Dermis microvascular lymphatic vessel endothelial cell (primary cell): ENCODE measurements at regions not wholly inside any gene's neighbourhood (a gene's known extent, or its start where the extent isn't known, plus 50 kb on each side); places are given as distances from the start of the nearest gene placed in this dataset.
A peak's percentile ranks its signal among the peaks of the same experiment; 100 is the strongest.

Experiments used
- DNase-seq, 2 donors: peaks; one replicate each; pipeline versions ENCODE4 v3.0.0 to v3.0.0-alpha.2; 2010; ENCODE audit warnings: low read depth in 2 of 2

DNA sequence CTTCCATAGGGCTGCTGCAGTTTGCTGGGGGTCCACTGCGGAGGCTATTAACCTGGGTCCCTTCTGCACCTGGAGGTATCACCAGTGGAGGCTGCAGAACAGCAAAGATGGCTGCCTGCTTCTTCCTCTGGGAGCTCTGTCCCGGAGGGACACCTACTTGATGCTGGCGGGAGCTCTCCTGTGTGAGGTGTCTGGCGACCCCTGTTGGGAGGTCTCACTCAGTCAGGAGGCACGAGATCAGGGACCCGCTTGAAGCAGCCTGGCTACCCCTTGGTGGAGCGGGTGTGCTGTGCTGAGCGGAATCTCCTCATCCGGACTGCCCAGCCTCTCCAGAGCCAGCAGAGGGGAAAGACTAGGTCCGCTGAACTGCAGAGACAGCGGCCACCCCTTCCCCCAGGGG is 56.0 kb upstream of the CTXND1 start:
- no peak for DNase-seq

DNA sequence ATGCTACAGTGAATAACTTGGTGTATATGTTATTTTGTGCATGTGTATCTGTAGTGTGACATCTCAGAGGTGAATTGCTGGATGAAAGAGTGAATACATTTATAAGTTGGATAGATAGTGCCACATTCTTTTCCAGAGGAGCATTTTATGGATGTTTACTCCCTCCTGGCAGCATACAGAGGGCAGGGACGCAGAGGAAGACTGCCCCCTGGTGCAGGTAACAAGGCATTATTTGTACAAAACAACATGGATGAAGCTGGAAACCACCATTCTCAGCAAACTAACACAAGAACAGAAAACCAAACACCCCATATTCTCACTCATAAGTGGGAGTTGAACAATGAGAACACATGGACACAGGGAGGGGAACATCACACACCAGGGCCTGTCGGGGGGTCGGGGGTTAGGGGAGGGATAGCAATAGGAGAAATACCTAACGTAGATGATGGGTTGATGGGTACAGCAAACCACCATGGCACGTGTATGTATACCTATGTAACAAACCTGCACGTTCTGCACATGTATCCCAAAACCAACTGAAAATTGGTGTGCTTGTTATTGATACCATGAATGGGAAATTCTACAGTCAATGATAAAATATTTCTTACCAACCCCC is 57.9 kb upstream of the CTXND1 start:
- peak in 1 of 2 donors; percentile 25 for DNase-seq

DNA sequence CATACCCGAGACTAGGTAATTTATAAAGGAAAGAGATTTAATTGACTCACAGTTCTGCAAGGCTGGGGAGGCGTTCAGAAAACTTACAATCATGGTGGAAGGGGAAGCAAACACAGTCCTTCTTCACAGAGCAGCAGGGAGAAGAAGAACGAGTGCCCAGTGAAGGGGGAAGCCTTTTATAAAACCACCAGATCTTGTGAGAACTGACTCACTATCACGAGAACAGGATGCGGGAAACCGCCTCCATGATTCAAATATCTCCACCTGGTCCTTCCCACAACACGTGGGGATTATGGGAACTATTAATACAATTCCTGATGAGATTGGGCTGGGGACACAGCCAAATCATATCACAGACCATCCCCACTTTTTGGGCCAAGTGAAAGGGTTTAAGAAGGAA is 58.8 kb upstream of the CTXND1 start:
- no peak for DNase-seq

DNA sequence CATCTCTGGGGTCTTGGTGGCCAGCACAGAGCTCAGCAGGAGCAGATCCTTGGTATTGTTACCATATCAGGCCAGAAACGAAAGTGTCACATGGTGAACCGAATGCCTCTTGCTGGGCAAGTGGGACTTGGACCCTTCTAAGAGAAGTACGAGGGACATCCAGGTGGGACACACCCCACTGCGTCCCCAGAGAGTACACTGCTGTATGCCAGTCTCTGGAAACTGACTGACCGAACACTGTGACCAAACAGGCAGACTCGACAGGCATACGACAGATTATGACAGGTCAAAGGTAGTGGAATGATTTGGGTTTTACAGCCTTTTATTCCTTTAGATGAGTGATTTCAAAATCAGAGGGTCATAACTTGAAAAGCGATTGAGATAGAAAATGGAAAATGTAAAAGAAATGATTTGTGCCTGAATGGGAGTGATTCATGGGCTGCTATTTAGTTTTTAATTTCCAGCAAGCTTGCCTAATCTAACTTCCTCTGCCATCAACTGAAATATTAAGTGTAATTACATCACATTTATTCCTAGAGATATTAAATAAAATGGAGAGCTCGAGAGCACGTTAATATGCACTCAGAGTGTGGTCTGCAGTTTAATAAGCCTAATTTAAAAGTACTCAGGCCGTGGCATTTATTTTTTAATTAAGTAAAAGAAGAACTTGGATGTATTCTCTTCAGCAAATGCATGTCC is 63.4 kb upstream of the CTXND1 start:
- DNase-seq: no peak

DNA sequence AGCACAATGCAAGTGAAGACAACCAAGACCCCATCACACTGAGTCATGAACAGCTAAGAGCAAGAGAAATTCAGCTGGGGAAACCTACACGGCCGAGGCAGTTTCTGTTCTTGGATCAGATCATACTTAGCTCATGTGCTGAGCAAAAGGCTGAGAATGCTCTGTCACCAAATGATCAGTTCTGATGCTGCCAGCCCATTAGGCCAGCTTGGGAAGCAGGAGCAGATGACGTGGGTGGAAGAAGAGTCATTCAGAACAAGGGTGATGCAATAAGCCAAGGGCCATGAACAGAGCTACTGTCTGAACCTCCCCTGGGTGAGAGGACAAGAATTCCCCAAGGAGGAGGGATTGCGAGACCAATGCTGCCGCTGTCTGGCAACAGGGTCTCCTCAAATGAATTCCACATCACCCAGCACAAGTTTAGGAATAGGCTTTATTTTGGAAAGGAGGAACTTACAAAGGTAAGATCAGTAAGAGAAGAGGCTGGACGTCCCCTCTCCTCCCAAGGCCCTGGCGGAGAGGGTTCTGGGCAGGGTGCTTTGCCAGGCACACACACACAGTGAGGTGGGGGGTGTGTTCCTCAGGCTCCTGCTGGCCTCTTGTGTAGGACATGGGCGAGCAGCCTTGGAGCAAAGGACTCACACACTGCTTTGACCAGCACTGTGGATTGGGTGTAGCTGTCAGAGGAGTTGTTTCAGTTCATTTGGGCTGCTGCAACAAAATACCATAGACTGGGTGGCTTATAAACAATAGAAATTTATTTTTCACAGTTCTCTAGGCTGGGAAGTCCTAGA is 65.6 kb upstream of the CTXND1 start:
- DNase-seq: no peak

DNA sequence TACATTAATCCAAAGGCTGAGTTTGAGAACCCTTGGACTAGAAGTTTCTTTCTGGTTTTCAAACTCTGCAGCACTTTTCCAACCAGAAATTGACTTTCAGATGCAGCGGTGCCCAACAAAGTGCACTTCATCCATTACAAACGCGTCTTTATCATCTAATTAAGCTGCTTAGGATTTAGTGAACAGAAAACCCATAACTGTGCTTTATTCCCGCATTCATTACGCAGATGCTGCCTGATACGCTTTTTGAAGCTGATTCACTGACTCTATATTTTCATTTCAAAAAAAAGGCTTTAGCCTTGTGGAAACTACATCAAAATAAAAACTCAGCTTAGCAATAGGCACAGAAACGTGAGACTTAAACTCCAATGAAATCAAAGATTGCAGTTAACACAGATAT is 69.8 kb upstream of the CTXND1 start:
- DNase-seq: no peak

DNA sequence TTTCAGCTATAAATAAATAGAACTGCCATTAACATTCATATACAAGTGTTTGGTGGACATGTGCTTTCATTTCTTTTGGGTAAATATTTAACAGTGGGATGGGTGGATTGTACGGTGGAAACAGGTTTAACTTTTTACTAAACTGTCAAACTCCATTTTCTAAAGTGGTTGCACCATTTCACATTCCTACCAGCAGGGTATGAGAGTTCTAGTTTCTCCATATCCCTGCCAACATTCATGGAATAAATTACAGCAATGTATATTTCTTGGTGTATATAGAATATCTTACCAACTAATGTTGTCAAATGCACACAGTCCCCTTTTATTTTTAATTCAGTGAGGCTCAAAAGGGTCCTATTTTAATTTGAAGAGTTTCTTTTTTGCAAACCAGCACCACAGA is 71.3 kb upstream of the CTXND1 start:
- no peak for DNase-seq

DNA sequence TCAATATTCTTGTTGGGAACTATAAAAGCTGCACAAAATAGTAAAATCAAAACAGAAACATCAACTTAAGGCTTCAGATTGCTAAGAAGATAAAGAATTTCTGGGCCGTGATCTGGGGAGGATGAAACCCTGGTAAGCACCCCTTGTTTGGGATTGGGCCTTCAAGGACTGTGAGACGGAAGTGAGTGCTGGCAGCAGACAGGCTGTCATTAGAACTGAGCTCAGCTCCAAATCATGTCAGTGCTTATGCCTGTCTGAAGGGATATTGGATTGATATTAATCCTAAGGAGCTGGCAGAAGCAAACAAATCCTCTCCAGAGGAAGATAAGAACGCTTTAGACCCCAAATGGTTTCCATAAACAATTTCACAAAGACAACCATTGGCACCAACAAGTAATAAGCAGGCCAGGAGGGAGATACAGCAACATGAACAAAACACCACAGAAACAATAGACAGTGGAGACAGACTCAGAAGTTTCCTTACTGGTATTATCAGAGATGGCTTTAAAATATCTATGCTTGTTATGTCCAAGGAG is 72.6 kb upstream of the CTXND1 start:
- DNase-seq: no peak

DNA sequence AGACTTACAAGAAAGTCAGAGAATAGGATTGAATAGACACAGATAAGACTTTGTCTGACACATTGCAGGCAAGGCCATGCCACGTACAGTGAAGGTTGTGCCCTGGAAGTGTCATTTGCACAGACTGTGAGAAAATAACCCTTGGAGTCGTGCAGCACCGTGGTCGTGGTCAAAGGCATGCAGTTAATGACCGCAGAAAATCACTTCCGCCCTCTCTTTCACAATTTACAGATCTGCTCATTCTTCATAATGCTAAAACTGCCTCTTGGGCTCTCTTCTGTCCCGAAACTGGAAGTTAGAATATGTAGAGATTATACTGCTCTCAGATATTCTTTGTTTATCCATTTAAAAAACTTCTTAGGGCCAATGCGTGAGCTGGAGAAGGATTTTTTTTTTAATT is 73.2 kb upstream of the CTXND1 start:
- DNase-seq: no peak

DNA sequence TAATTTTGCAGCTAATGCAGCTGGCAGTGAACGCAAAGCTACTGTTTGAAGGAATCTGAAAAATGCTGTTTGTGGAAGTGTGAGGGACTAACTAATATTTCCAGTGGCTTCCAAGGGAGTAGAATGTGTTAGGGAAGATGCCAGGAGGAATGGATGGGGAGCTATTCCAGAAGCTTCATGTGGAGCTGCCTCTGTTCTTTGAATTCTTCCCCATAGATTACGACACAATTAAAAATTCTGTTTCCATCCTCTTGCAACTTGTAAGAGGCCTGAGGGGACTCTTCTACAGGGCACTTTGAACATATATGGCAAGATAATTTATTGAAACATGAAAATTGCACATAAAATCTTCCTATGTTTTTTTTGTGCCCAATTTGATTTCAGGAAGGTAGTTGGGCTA is 74.3 kb upstream of the CTXND1 start:
- no peak for DNase-seq

DNA sequence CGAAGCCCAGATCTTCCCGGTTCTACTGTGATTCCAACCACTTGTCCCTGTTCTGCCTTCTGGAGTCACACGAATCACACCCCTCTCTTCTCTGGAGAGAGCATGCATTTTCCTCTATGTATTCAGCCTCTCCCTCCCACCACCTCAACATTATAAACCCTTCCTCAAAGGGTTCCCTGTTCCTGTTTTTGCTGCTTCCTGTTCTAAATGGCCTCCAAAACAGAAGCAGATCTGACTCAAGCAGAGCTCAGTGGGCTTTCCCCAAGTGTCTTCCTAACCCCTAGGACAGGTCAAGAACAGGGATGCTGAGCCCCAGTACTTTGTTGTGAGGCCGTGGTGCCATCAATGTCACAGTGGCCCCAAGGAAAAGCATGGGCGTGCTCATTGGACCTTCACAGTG is 75.7 kb upstream of the ARNT2 start:
- no peak for DNase-seq

DNA sequence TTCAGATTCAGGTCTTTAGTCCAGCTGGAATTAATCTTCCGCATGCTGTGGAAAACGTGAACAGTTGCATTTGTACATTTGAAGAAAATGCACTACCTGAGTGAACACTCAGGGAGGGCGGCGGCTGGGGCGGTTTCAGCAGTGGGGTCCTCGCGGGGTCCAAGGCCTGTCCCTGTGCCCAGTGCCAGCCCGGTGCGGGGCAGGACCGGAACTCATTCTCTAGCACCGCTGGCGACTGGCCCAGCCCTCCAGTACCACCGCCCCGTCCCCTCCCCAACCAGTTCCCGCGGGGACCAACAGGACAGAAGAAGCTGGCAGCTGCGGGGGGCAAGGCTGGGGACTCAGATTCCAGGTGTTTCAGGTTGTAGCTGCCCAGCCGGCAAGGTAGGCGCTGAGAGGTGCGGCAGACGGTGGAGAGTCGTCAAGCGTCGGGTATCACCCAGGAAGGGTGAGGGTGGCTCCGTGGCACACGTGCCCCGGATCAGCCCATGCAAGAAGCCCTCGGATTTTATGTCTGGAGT is 72.2 kb upstream of the ARNT2 start:
- no peak for DNase-seq

DNA sequence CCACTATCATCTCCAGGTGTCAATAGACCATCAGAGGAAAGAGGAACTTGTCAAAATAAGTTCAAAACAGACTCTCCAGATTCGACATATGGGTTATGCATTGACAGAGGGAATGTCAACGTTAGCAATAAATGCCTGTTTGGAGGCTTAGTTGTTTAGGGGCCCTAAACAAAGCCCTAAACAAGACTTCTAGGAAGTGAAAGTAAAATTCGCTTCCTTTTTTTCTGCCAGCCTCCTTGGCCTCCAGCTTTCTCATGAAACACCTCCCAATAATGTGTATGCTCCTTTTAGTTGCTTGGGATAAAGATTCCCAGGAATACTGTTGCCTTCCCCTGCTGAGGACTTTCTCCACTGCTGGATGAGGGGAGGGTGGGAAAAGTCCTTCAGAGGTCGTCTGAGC is 70.9 kb upstream of the ARNT2 start:
- DNase-seq: no peak

DNA sequence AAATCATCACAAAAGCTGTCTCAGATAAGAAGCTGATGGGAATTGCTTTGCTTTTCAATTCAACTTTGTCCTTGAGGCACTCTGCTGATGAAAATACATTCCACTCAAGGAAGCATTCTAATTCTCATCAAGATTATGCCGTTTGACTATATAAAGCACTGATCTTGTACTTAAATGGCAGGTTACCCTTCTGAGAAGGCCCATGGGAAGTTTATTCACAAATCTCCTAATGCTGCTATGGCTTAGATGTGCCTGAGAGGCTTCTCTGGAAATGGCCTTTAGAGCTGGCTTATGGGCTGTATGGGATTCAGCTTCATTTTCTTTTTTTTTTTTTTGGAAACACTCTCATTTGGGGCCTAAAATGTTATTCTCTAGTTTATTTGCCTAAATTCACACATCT is 69.7 kb upstream of the ARNT2 start:
- no peak for DNase-seq

DNA sequence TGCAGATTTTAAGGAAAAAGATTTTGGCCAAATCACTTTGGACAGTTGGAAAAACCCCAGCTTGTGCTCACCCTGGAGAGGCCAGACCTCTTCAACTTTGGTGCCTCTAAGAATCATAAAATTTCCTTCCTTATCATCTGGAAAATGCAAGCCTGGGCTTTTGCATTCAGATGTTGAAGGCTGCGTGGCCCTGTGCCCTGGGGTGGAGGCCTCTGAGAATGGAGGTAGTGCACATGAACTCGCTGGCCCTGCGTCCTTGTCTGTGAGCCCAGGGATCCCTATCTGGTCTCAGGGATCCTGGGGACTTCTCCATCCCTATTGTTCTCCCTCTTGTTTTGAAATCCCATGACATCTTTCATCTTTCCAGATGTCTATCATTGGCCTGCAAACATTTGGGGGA is 64.6 kb upstream of the ARNT2 start:
- no peak for DNase-seq

DNA sequence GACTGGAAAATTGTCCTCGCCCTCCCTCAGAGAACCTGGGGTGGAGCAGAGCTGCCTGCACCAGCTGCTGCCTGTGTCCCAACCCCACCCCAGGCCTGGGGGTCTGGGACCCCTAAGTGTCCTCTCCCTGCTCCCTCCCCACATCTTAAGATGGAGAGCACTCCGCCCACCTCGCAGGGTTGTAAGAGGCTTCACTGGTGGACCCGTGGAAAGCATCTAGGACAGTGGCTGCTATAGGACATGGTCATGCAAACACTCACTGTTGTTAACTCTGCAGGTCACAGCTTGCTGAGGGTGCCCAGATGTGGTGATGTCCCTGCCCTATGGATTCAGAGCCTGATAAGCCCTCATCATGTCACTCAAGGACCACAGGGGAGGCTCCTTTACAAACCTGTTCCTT is 62.0 kb upstream of the ARNT2 start:
- no peak for DNase-seq

DNA sequence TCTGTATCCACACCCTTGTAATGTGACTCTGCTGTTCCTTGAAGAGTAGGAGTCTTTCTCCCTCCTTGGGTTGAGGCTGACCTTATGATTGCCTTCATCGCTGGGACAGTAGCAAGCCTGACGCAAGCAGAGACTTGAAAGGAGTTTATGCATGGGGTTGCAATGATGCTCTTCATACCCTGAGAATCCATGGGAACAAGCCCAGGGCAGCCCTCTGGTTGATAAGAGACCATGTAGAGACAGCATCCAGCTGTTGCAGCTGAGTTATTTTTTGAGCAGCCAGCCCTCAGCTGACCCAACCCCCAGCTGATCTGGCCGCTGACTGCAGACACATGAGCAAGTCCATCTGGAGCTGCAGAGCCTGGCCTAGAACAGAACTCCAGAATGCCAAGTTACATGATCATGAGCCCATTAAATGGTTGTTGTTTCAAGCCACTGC is 60.6 kb upstream of the ARNT2 start:
- no peak for DNase-seq

DNA sequence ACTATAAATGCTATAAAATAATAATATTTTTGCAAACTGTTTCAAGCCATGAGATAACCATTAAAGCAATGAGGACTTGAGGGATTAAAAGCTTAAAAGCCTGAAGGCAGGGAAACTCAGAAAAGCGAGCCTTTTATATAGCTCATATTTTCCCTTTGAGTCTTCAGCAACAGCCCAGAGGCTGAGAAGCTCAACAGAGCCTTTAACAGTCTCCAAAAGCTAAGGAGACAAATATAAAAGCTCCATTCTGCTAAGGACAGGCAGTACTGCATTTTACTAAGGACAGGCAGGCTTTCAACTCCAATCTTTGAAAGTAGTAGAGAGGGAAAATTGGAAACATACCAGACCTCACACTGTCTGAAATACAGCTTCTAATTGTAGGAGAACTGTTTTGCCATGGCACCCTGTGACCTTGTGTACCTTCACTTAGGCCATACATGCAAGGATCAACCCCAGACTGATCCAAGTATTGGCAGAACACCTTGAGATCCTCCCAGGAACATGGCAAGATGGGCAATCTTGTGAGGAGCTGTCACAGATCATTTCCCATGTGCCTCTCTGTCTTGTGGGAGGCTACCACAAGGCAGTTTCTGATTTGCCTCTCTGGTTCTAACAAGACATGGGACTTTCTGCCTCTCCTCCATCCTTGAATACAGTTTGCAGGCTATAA is 53.1 kb upstream of the ARNT2 start:
- DNase-seq: no peak
